H9 (cell line): ENCODE measurements at regions not wholly inside any gene's neighbourhood (a gene's known extent, or its start where the extent isn't known, plus 50 kb on each side); places are given as distances from the start of the nearest gene placed in this dataset.
A peak's percentile ranks its signal among the peaks of the same experiment; 100 is the strongest.
"Not testable (repeated sequence)": the region's sequence is repeated elsewhere in the genome, so short reads cannot be mapped to it uniquely, and the experiment has no call there.

Source experiments
- DNase-seq: peaks from one replicate; pipeline ENCODE4 v3.0.0-alpha.2; 2017
- H2AFZ ChIP-seq: one replicate; pipeline ENCODE4 v1.6.1; 2013; ENCODE audit warnings: mild to moderate bottlenecking, low read length, control low read depth, moderate library complexity
- H2AK5ac ChIP-seq: 2 replicates; pipeline ENCODE4 v1.6.1; 2013; ENCODE audit warnings: low read length, control low read depth, mixed read lengths; ENCODE audit not compliant: insufficient read length
- H2BK120ac ChIP-seq: one replicate; pipeline ENCODE4 v1.6.1; 2013; ENCODE audit warnings: low read depth, mild to moderate bottlenecking, low read length, control low read depth, inconsistent platforms; ENCODE audit not compliant: poor library complexity, severe bottlenecking
- H2BK12ac ChIP-seq: 2 replicates; pipeline ENCODE4 v1.6.1; 2013; ENCODE audit warnings: low read length, control low read depth, mixed read lengths, low read depth; ENCODE audit not compliant: insufficient read length
- H2BK15ac ChIP-seq: 2 replicates; pipeline ENCODE4 v1.6.1; 2013; ENCODE audit warnings: low read depth, low read length, control low read depth
- H2BK20ac ChIP-seq: one replicate; pipeline ENCODE4 v1.6.1; 2013; ENCODE audit warnings: low read depth, mild to moderate bottlenecking, low read length, control low read depth, inconsistent platforms; ENCODE audit not compliant: poor library complexity, severe bottlenecking
- H2BK5ac ChIP-seq: 2 replicates; pipeline ENCODE4 v1.6.1; 2013; ENCODE audit warnings: low read length, control low read depth, mixed read lengths; ENCODE audit not compliant: insufficient read length
- H3K14ac ChIP-seq: 2 replicates; pipeline ENCODE4 v1.6.1; 2013; ENCODE audit warnings: low read length, control low read depth; ENCODE audit not compliant: insufficient read depth
- H3K18ac ChIP-seq: 2 replicates; pipeline ENCODE4 v1.6.1; 2013; ENCODE audit warnings: low read depth, mild to moderate bottlenecking, mixed read lengths, low read length, control low read depth; ENCODE audit not compliant: insufficient read length
- H3K23ac ChIP-seq: 2 replicates; pipeline ENCODE4 v1.6.1; 2013; ENCODE audit warnings: low read length, control low read depth, mixed read lengths, low read depth; ENCODE audit not compliant: insufficient read length
- H3K23me2 ChIP-seq: 2 replicates; pipeline ENCODE4 v1.6.1; 2013; ENCODE audit warnings: low read depth, mild to moderate bottlenecking, mixed read lengths, low read length, control low read depth; ENCODE audit not compliant: insufficient read length, poor library complexity, severe bottlenecking
- H3K27ac ChIP-seq: 2 replicates; pipeline ENCODE4 v1.5.1; 2013; ENCODE audit warnings: low read length, control low read depth, mixed read lengths, low read depth; ENCODE audit not compliant: insufficient read length
- H3K27me3 ChIP-seq: 2 replicates; pipeline ENCODE4 v1.6.1; 2013; ENCODE audit warnings: low read length, control low read depth, inconsistent platforms; ENCODE audit not compliant: insufficient read depth
- H3K4ac ChIP-seq: 2 replicates; pipeline ENCODE4 v1.6.1; 2013; ENCODE audit warnings: low read depth, mild to moderate bottlenecking, control low read depth, inconsistent platforms, low read length, moderate library complexity
- H3K4me1 ChIP-seq: 2 replicates; pipeline ENCODE4 v1.6.1; 2013; ENCODE audit warnings: low read length, control low read depth, inconsistent platforms; ENCODE audit not compliant: insufficient read depth
- H3K4me2 ChIP-seq: 2 replicates; pipeline ENCODE4 v1.6.1; 2013; ENCODE audit warnings: low read length, control low read depth, mixed read lengths; ENCODE audit not compliant: insufficient read length, insufficient read depth
- H3K56ac ChIP-seq: 2 replicates; pipeline ENCODE4 v1.6.1; 2013; ENCODE audit warnings: low read depth, mild to moderate bottlenecking, mixed read lengths, low read length, control low read depth; ENCODE audit not compliant: insufficient read length
- H3K79me1 ChIP-seq: 2 replicates; pipeline ENCODE4 v1.6.1; 2013; ENCODE audit warnings: low read depth, mild to moderate bottlenecking, moderate library complexity, low read length, control low read depth, inconsistent platforms; ENCODE audit not compliant: insufficient read depth, poor library complexity, severe bottlenecking
- H3K79me2 ChIP-seq: 2 replicates; pipeline ENCODE4 v1.6.1; 2013; ENCODE audit warnings: low read length, control low read depth, inconsistent platforms; ENCODE audit not compliant: insufficient read depth
- H3K9ac ChIP-seq: 2 replicates; pipeline ENCODE4 v1.6.1; 2013; ENCODE audit warnings: low read length, control low read depth, mixed read lengths; ENCODE audit not compliant: insufficient read length; ENCODE audit errors: extremely low read depth
- H3K9me3 ChIP-seq: one replicate; pipeline ENCODE4 v1.6.1; 2013; ENCODE audit warnings: low read depth, low read length, inconsistent platforms; ENCODE audit not compliant: control insufficient read depth
- H3T11ph ChIP-seq: one replicate; pipeline ENCODE4 v1.6.1; 2013; ENCODE audit warnings: mild to moderate bottlenecking, low read length, control low read depth, inconsistent platforms
- H4K20me1 ChIP-seq: one replicate; pipeline ENCODE4 v1.6.1; 2013; ENCODE audit not compliant: control insufficient read depth, insufficient read length, insufficient read depth
- H4K5ac ChIP-seq: 2 replicates; pipeline ENCODE4 v1.6.1; 2013; ENCODE audit warnings: low read depth, mild to moderate bottlenecking, mixed read lengths, low read length, control low read depth; ENCODE audit not compliant: insufficient read length
- H4K8ac ChIP-seq: replicated peaks from 2 replicates; pipeline ENCODE4 v1.6.1; 2013; ENCODE audit warnings: low read length, control low read depth, mixed read lengths, low read depth; ENCODE audit not compliant: insufficient read length
- H4K91ac ChIP-seq: 2 replicates; pipeline ENCODE4 v1.6.1; 2013; ENCODE audit warnings: low read depth, mild to moderate bottlenecking, moderate library complexity, mixed read lengths, low read length, control low read depth; ENCODE audit not compliant: insufficient read length
- H3K27ac Mint-ChIP-seq, 3 experiments: 2 replicates in 2 of 3; 3 replicates in 1 of 3; pipeline ENCODE4 v1.8.0; 2020 to 2021; ENCODE audit warnings: mixed read lengths in 3 of 3, mild to moderate bottlenecking in 1 of 3, moderate library complexity in 1 of 3
- H3K27me3 Mint-ChIP-seq: 2 replicates; pipeline ENCODE4 v1.8.0; 2021; ENCODE audit warnings: low read depth, mild to moderate bottlenecking, moderate library complexity, mixed read lengths
- H3K36me3 Mint-ChIP-seq, 3 experiments: 2 replicates in 2 of 3; 3 replicates in 1 of 3; pipeline ENCODE4 v1.8.0; 2020 to 2021; ENCODE audit warnings: low read depth in 3 of 3, mixed read lengths in 3 of 3; ENCODE audit not compliant: insufficient read depth in 1 of 3
- H3K4me1 Mint-ChIP-seq, 2 experiments: 2 replicates each; pipeline ENCODE4 v1.8.0; 2020; ENCODE audit warnings: mixed read lengths in 2 of 2
- H3K4me3 Mint-ChIP-seq, 2 experiments: 2 replicates in 1 of 2; 3 replicates in 1 of 2; pipeline ENCODE4 v1.8.0; 2020 to 2021; ENCODE audit warnings: mild to moderate bottlenecking in 2 of 2, mixed read lengths in 2 of 2, moderate library complexity in 1 of 2
- H3K9me3 Mint-ChIP-seq, 2 experiments: 2 replicates in 1 of 2; 3 replicates in 1 of 2; pipeline ENCODE4 v1.8.0; 2020; ENCODE audit warnings: mild to moderate bottlenecking in 2 of 2, mixed read lengths in 2 of 2, moderate library complexity in 1 of 2
- CTCF ChIP-seq: fragments of 200-600 bp; sonication (generic); conservative IDR thresholded peaks from 3 replicates; pipeline ENCODE4 v1.8.0; 2021; ENCODE audit warnings: antibody characterized with exemption, mild to moderate bottlenecking
- WGBS: extraction: QIAGEN DNeasy Blood & Tissue Kit; methylation state at CpG from one replicate; pipeline ENCODE4 v1.1.7; 2013; ENCODE audit warnings: missing lambda C conversion rate, low lambda C conversion rate, mixed read lengths; ENCODE audit not compliant: insufficient read length; ENCODE audit errors: extremely low coverage; 5-methylcytosine and 5-hydroxymethylcytosine counted together

- H2BK5ac ChIP-seq, result no peak overlapping the region
- H2BK120ac ChIP-seq, result no peak overlapping the region
- H3K79me2 ChIP-seq, result no peaks in the 10 kb centered on the region
- Mint-ChIP-seq H3K36me3 (peaks cover 0 to 1% (median 0%) of the 10 kb centered on the region in 3 experiments; a peak in 1 of 7 replicates), H3K9me3 (peaks cover 15 to 19% of the 10 kb centered on the region in 2 experiments), H3K4me1 (no peaks in the 10 kb centered on the region), H3K27ac (no peak overlapping the region), H3K4me3 (peak overlapping the region in 1 of 2 experiments; percentile 7; a peak in 1 of 5 replicates), H3K27me3 (peaks cover 17% of the 10 kb centered on the region)
- no peak overlapping the region for H2AFZ ChIP-seq
- no peaks in the 10 kb centered on the region for H4K20me1 ChIP-seq
- no peak overlapping the region for H3K4ac ChIP-seq
- TF ChIP-seq CTCF, result no peak
- H3K23ac ChIP-seq, result no peak overlapping the region
- H3K4me2 ChIP-seq, result no peak overlapping the region
- no peaks in the 10 kb centered on the region; the same call in 1 of the 2 replicates for H3K27me3 ChIP-seq
- H3K9me3 ChIP-seq, result no peaks in the 10 kb centered on the region
- H4K91ac ChIP-seq, result no peak overlapping the region
- no peak overlapping the region for H4K8ac ChIP-seq
- no peak overlapping the region; the same call in 1 of the 2 replicates for H3K14ac ChIP-seq
- no peak overlapping the region for H3K18ac ChIP-seq
- no CpG with 5 or more reads among the region's 30 CpGs for WGBS
- no peaks in the 10 kb centered on the region for H3K79me1 ChIP-seq
- H2BK12ac ChIP-seq, result no peak overlapping the region
- no peak overlapping the region for H3T11ph ChIP-seq
- H3K56ac ChIP-seq, result no peak overlapping the region
- H2BK15ac ChIP-seq, result no peak overlapping the region
- no peak overlapping the region for H4K5ac ChIP-seq
- no peaks in the 10 kb centered on the region for H3K4me1 ChIP-seq
- no peak overlapping the region for H2AK5ac ChIP-seq
- no peak overlapping the region for H3K9ac ChIP-seq
- peak; percentile 54 for DNase-seq
- no peak overlapping the region for H3K27ac ChIP-seq
- no peak overlapping the region for H2BK20ac ChIP-seq
- no peaks in the 10 kb centered on the region for H3K23me2 ChIP-seq
Measured at GRCh38 chr15:28456476-28457395, 76.0 kb downstream of the GOLGA8G start.

- Mint-ChIP-seq H3K4me3 (peak overlapping the region; percentile 42 to 61; a peak in 4 of 5 replicates), H3K27me3 (peaks cover 17% of the 10 kb centered on the region), H3K9me3 (peaks cover 15 to 18% of the 10 kb centered on the region in 2 experiments)
- not testable (repeated sequence) for H3K36me3 Mint-ChIP-seq, H3K56ac ChIP-seq, H2BK15ac ChIP-seq, H3K23me2 ChIP-seq, H3K79me2 ChIP-seq, H3K27ac ChIP-seq, H3K18ac ChIP-seq, H3K4me1 ChIP-seq, H4K8ac ChIP-seq, H2BK20ac ChIP-seq, H3K27ac Mint-ChIP-seq, H3K9me3 ChIP-seq, H3K27me3 ChIP-seq, H3K23ac ChIP-seq, H2BK12ac ChIP-seq, H4K20me1 ChIP-seq, H3K4ac ChIP-seq, H3K9ac ChIP-seq, H3K4me2 ChIP-seq, H2AK5ac ChIP-seq, H2AFZ ChIP-seq, H3K14ac ChIP-seq, H3K79me1 ChIP-seq, H2BK5ac ChIP-seq, H4K5ac ChIP-seq, H3K4me1 Mint-ChIP-seq, H2BK120ac ChIP-seq, H3T11ph ChIP-seq, H4K91ac ChIP-seq
- DNase-seq, result peak; percentile 31
- no CpG with 5 or more reads among the region's 28 CpGs for WGBS
Measured at GRCh38 chr15:28455537-28456475, 77.0 kb downstream of the GOLGA8G start.
